GM06990 (cell line): ENCODE measurements at regions not wholly inside any gene's neighbourhood (a gene's known extent, or its start where the extent isn't known, plus 50 kb on each side); places are given as distances from the start of the nearest gene placed in this dataset.

ENCODE experiments used
- DNase-seq: peaks from one replicate; pipeline ENCODE4 v3.0.0-alpha.2; 2011; ENCODE audit not compliant: insufficient read length; ENCODE audit errors: extremely low read depth
- H3K27me3 ChIP-seq: replicated peaks from 2 replicates; pipeline ENCODE4 v1.6.0; 2011; ENCODE audit warnings: low read length; ENCODE audit not compliant: control insufficient read depth, insufficient read depth
- H3K36me3 ChIP-seq: 2 replicates; pipeline ENCODE4 v1.5.1; 2011; ENCODE audit warnings: low read length; ENCODE audit not compliant: control insufficient read depth, insufficient read depth
- H3K4me3 ChIP-seq: replicated peaks from 2 replicates; pipeline ENCODE4 v1.5.1; 2011; ENCODE audit warnings: low read depth, mild to moderate bottlenecking, control low read depth, low read length
- TF ChIP-seq, protein P1 (sequence below): IDR thresholded peaks from 2 replicates; pipeline ENCODE4 v1.5.1; 2011; ENCODE audit warnings: low read length, control low read depth, mild to moderate bottlenecking, inconsistent platforms; ENCODE audit not compliant: insufficient read depth, poor library complexity, severe bottlenecking

DNA sequence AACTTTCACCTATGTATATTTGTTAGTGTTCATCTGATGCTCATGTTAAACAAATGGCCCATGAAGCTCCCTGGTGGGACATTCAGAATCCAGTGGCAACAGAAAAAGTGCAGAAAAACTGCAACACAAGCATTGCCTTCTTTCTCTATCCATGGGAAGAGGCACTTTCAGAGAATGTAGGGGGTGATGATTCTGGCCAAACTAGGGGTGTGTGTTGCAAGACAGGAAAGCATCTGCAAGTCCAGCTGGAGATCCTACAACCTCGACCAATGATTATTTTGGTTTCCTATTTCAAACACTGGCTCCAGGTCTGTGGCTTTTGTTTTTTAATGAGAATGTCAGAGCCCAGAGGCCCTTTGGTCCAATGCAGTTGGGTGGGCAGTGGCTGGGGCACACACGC is 198.7 kb downstream of the CXCL12 start:
- Histone ChIP-seq H3K27me3 (no peaks in the 10 kb centered on the region), H3K4me3 (no peak overlapping the region)
- TF ChIP-seq, protein P1, sequence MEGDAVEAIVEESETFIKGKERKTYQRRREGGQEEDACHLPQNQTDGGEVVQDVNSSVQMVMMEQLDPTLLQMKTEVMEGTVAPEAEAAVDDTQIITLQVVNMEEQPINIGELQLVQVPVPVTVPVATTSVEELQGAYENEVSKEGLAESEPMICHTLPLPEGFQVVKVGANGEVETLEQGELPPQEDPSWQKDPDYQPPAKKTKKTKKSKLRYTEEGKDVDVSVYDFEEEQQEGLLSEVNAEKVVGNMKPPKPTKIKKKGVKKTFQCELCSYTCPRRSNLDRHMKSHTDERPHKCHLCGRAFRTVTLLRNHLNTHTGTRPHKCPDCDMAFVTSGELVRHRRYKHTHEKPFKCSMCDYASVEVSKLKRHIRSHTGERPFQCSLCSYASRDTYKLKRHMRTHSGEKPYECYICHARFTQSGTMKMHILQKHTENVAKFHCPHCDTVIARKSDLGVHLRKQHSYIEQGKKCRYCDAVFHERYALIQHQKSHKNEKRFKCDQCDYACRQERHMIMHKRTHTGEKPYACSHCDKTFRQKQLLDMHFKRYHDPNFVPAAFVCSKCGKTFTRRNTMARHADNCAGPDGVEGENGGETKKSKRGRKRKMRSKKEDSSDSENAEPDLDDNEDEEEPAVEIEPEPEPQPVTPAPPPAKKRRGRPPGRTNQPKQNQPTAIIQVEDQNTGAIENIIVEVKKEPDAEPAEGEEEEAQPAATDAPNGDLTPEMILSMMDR = no peak

DNA sequence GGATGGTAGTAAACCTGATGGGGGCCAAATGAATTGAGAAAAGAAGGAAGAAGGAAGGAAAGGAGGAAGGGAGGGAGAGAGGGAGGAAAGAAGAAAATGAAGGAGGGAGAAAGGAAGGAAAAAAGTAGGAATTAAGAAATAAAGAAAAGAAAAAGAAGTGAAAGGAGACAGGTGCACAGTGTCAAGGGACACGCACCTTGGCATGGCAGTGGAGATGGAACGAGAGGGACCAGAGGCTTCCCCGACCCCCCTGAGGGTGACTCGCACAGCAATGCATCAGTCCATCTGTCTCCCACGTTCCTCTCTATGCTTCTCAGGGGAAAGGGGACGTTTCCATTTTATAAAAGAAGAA is 199.6 kb downstream of the CXCL12 start:
- TF ChIP-seq, protein P1 = no peak
- Histone ChIP-seq H3K27me3 (no peaks in the 10 kb centered on the region), H3K4me3 (no peak overlapping the region), H3K36me3 (no peaks in the 10 kb centered on the region)
- no peak for DNase-seq

More for the DNA sequence above, 198.7 kb downstream of the CXCL12 start:
- no peak for DNase-seq
- no peaks in the 10 kb centered on the region for H3K36me3 ChIP-seq

DNA sequence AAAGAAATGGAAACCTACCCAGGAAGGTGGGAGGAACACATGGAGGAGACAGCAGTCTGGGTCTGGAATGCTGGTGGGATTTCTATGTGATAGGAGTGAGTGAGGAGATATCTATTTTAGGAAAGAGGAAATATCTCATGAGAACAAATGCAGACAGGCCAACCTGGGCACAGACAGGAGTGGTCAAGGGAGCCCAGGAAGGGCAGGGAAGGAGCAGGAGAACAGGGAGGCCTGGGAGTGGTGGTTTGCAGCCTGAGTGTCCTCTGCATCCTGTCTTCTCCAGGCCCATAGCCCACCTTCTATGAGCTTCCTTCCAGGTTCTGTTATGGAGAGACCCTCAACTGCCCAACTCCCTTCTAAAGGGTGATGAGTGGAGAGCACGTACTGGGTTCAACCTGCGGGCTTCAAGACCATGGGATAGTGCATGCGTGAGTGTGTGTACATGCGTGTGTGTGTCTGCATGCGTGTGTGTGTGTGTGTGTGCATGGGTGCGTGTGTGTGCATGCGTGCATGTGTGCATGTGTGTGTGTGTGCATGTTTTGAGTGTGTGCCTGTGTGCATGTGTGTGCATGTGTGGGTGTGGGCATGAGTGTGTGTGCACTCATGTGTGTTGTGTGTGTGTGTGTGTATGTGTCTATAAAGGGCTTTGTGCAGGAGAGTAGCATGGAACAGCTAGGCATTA is 200.1 kb downstream of the CXCL12 start:
- Histone ChIP-seq H3K4me3 (no peak overlapping the region), H3K27me3 (no peaks in the 10 kb centered on the region), H3K36me3 (no peaks in the 10 kb centered on the region)
- no peak for DNase-seq
- TF ChIP-seq, protein P1 = no peak

DNA sequence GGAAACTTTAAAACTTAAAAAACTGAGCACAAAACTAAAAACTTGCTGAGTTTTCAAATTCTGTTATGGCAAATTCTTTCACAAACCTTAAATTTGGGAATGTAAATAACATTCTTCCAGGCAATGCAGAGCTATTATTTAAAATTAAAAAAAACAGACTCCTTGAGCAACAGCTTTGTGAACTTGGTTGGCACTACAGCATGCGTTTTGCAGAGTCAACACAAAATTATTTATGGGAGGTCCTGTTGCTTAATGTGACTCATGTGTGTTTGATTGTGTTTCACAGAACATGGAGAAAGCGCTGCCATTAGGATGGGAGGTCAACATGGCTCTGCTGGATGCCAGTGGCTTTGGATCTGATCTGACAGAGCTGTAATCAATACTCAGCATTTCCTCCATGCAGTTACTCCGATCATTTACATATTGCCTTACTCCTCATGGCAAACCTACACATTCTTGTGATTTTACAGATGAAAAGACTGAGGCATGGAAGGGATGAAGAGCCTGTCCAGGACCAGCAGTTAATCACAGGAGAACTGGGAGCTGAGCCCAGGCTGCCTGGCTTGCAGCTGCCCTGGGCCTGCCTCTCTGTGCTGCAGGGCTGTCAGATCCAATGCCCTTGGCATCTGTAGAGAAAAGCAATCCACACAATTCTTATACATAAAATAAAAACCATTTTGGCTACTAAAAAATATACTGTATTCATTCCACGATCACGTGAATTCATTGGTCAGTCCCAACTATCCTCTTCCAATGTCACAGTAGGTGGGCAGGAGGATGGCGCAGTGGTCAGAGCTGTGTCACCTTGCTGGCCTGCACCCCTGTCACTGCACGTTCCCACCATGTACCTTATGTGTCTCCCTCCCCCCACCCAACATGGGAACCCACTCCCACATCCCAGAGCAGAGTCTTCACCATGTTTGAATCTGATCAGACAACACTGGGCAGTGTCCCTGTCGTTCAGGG is 200.9 kb downstream of the CXCL12 start:
- no peak for DNase-seq
- Histone ChIP-seq H3K27me3 (no peaks in the 10 kb centered on the region), H3K4me3 (no peak overlapping the region), H3K36me3 (no peaks in the 10 kb centered on the region)
- TF ChIP-seq, protein P1 = no peak

DNA sequence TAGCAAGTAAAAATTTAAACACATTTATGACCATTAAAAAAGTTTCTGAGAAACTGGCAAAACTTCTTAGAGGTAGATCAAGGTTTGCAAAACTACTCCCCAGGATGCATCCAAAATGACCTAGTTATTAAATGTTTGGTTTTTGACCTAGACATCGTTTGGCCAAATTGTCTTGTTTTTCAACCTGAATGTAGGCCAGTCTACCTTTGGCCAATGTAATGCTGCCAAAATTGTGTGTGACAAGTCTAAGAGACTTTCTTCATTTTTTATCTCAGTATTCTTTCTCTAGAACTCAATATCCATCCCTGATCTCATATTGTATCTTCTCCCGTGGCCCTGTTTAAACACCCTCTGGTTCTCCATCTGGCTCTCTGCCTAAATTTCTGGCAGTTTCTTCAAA is 202.0 kb downstream of the CXCL12 start:
- no peak for DNase-seq
- Histone ChIP-seq H3K4me3 (no peak overlapping the region), H3K27me3 (no peaks in the 10 kb centered on the region), H3K36me3 (no peaks in the 10 kb centered on the region)
- TF ChIP-seq, protein P1 = no peak
